Progenitor cell of endocrine pancreas (in vitro differentiated cells): ENCODE measurements at regions not wholly inside any gene's neighbourhood (a gene's known extent, or its start where the extent isn't known, plus 50 kb on each side); places are given as distances from the start of the nearest gene placed in this dataset.

Source experiments
- DNase-seq: peaks from one replicate; pipeline ENCODE4 v3.0.0; 2021; ENCODE audit warnings: low spot score; ENCODE audit not compliant: unreplicated experiment
- H3K27ac Mint-ChIP-seq: 2 replicates; pipeline ENCODE4 v1.8.0; 2021; ENCODE audit warnings: mild to moderate bottlenecking, moderate library complexity, mixed read lengths
- H3K27me3 Mint-ChIP-seq: 2 replicates; pipeline ENCODE4 v1.8.0; 2021; ENCODE audit warnings: mixed read lengths
- H3K36me3 Mint-ChIP-seq: 2 replicates; pipeline ENCODE4 v1.8.0; 2022; ENCODE audit warnings: mixed read lengths; ENCODE audit not compliant: insufficient read depth
- H3K4me1 Mint-ChIP-seq: 2 replicates; pipeline ENCODE4 v1.8.0; 2021; ENCODE audit warnings: low read depth, mixed read lengths
- H3K4me3 Mint-ChIP-seq: 2 replicates; pipeline ENCODE4 v1.8.0; 2021; ENCODE audit warnings: low read depth, mild to moderate bottlenecking, moderate library complexity, mixed read lengths
- H3K9me3 Mint-ChIP-seq: 2 replicates; pipeline ENCODE4 v1.8.0; 2021; ENCODE audit warnings: low read depth, mixed read lengths
- CTCF ChIP-seq: fragments of 200-600 bp; sonication (generic); IDR thresholded peaks from one replicate; pipeline ENCODE4 v1.5.0; 2021; ENCODE audit warnings: antibody characterized with exemption, mild to moderate bottlenecking; ENCODE audit not compliant: unreplicated experiment

GRCh38 chr7:34281260-34281659 lies 375.9 kb downstream of the BMPER start:
- TF ChIP-seq CTCF: no peak
- Mint-ChIP-seq H3K4me3 (no peak overlapping the region), H3K27ac (no peak overlapping the region), H3K4me1 (no peaks in the 10 kb centered on the region), H3K27me3 (no peaks in the 10 kb centered on the region), H3K9me3 (peaks cover 13% of the 10 kb centered on the region), H3K36me3 (peaks cover 3% of the 10 kb centered on the region)
- DNase-seq: no peak

- peaks cover 3% of the 10 kb centered on the region for H3K36me3 Mint-ChIP-seq
- no peak overlapping the region for H3K4me3 Mint-ChIP-seq
- H3K27me3 Mint-ChIP-seq: no peaks in the 10 kb centered on the region
- no peaks in the 10 kb centered on the region for H3K4me1 Mint-ChIP-seq
- no peak overlapping the region for H3K27ac Mint-ChIP-seq
- DNase-seq: no peak
- peaks cover 13% of the 10 kb centered on the region for H3K9me3 Mint-ChIP-seq
- TF ChIP-seq CTCF: no peak
Observed at GRCh38 chr7:34282271-34282670, 375.7 kb upstream of the NPSR1 start.

GRCh38 chr7:34296663-34297062 lies 361.4 kb upstream of the NPSR1 start:
- H3K4me3 Mint-ChIP-seq: no peak overlapping the region
- no peaks in the 10 kb centered on the region for H3K27me3 Mint-ChIP-seq
- DNase-seq: no peak
- H3K4me1 Mint-ChIP-seq: no peaks in the 10 kb centered on the region
- no peak for TF ChIP-seq CTCF
- H3K36me3 Mint-ChIP-seq: no peaks in the 10 kb centered on the region
- no peak overlapping the region for H3K27ac Mint-ChIP-seq
- no peaks in the 10 kb centered on the region for H3K9me3 Mint-ChIP-seq

GRCh38 chr7:34298492-34299013 lies 359.5 kb upstream of the NPSR1 start:
- no peak overlapping the region for H3K4me3 Mint-ChIP-seq
- no peaks in the 10 kb centered on the region for H3K27me3 Mint-ChIP-seq
- H3K9me3 Mint-ChIP-seq: no peaks in the 10 kb centered on the region
- no peaks in the 10 kb centered on the region for H3K36me3 Mint-ChIP-seq
- no peak for DNase-seq
- TF ChIP-seq CTCF: no peak
- H3K4me1 Mint-ChIP-seq: no peaks in the 10 kb centered on the region
- no peak overlapping the region for H3K27ac Mint-ChIP-seq

- Mint-ChIP-seq H3K4me3 (no peak overlapping the region), H3K9me3 (no peaks in the 10 kb centered on the region), H3K4me1 (no peaks in the 10 kb centered on the region), H3K27ac (no peak overlapping the region), H3K36me3 (no peaks in the 10 kb centered on the region), H3K27me3 (no peaks in the 10 kb centered on the region)
- TF ChIP-seq CTCF: no peak
- no peak for DNase-seq
Observed at GRCh38 chr7:34299066-34299465, 359.0 kb upstream of the NPSR1 start.
